GM13977 (cell line): ENCODE measurements at regions not wholly inside any gene's neighbourhood (a gene's known extent, or its start where the extent isn't known, plus 50 kb on each side); places are given as distances from the start of the nearest gene placed in this dataset.

Experiments used
- DNase-seq: peaks from one replicate; pipeline ENCODE4 v3.0.0; 2012; ENCODE audit warnings: low spot score
- in situ Hi-C: fragments of 300-500 bp; cut with MboI; formaldehyde crosslinking; loops from one replicate; pipeline ENCODE4 v1.12.0; 2022; ENCODE audit warnings: low sequenced_read_pairs, low pct_unique_long_range_greater_than_20kb, mixed read lengths, inconsistent platforms; ENCODE audit not compliant: unreplicated experiment
- TF ChIP-seq, protein P1 (sequence below): IDR thresholded peaks from 2 replicates; pipeline ENCODE4 v1.5.1; 2012; ENCODE audit warnings: mild to moderate bottlenecking, control low read depth; ENCODE audit not compliant: insufficient read depth; ENCODE audit errors: extremely low read depth, missing control alignments

DNA sequence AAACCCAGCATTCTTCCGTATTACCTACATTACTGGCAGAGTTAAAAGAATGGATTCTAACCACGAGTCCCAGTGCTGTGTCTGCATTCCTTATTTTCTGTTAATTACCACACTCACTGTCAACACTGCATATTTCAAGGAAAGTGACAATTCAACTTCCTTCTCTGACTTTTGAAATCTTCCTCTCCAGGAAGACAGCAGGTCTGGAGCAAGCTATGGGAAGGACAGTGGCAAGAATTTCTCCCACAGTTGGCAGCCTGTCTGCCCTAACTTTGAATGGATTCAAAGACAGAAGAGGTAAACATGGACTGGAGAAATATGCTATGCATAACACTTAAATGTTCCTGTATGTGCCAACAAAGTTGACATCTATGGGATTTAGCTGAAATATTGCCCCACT, 700.5 kb upstream of the CHAC2 start:
- TF ChIP-seq, protein P1, sequence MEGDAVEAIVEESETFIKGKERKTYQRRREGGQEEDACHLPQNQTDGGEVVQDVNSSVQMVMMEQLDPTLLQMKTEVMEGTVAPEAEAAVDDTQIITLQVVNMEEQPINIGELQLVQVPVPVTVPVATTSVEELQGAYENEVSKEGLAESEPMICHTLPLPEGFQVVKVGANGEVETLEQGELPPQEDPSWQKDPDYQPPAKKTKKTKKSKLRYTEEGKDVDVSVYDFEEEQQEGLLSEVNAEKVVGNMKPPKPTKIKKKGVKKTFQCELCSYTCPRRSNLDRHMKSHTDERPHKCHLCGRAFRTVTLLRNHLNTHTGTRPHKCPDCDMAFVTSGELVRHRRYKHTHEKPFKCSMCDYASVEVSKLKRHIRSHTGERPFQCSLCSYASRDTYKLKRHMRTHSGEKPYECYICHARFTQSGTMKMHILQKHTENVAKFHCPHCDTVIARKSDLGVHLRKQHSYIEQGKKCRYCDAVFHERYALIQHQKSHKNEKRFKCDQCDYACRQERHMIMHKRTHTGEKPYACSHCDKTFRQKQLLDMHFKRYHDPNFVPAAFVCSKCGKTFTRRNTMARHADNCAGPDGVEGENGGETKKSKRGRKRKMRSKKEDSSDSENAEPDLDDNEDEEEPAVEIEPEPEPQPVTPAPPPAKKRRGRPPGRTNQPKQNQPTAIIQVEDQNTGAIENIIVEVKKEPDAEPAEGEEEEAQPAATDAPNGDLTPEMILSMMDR, result no peak
- DNase-seq, result no peak
- in situ Hi-C loops, result no loop called here

DNA sequence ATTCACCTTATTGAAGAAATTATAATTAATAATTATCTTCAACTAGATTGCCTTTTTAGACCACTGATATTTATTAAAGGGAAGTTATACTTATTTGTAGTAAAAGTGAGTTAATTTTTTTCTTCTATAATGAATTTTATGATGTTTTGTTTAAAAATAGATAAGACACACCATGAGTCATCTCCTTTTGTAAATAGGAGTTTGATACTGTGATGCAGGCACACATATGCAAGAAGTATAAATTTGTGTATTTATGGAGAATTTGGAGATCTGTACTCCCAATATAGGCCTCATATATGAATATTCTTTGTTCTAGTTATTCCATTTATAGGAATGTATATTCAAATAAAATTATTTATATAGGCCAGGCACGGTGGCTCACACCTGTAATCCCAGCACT, 703.5 kb upstream of the CHAC2 start:
- in situ Hi-C loops, result no loop called here
- no peak for DNase-seq
- TF ChIP-seq, protein P1, result no peak

DNA sequence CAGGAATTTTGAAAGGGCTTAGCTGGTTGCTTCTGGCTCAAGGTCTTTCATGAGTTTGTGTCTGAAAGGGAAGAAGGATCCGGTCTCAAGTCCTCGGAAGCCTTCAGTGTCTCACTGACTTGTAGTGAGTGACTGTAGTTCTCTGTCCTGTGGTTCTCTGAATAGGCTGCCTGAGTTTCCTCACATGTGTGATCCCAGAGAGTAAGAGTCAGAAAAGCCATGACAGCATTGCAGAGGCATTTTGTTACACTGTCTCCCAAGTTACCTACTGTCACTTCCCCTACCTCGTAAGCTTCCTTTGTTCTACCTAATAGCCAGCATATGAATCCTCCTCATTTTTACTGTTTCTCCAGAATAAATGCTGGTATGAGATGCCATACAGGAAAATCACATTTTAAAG, 709.1 kb upstream of the CHAC2 start:
- in situ Hi-C loops, result no loop called here
- TF ChIP-seq, protein P1, result no peak
- DNase-seq, result no peak

DNA sequence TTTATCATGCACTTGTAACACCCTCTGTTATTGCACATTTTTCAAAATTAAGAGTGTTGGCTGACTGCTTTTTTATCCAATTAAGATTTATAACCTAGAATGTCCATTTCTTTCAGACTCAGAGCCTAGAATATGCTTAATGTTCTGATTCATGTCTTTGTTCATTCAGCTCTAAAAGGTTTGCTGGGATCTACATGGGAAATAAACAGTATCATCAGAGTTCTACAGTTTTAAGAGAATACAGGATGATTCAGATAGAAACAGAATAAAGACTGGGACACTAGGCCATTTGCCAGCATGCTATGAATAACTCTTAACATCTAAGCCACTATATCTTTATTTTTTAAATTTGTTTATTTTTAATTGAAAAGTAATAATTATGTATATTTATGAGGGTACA, 713.7 kb upstream of the CHAC2 start:
- TF ChIP-seq, protein P1, result no peak
- in situ Hi-C loops, result no loop called here
- no peak for DNase-seq

DNA sequence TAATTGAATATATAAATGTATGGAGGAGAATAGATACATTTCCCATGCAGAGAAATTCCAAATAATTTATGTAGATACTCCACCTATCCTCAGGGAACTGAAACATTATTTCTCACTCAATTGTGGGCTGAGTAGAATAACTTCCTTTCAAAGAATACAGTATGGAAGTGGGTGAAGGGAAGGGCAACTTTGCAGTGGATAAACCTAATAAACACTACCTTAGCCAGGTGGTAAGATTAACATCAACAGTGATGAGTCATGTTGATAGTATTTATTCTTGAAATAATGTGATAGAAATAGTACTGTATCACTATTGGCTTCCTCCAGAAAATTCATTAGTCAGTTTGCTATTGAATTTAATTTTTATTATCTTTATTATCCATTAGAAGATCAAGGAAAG, 716.4 kb upstream of the CHAC2 start:
- TF ChIP-seq, protein P1, result no peak
- no peak for DNase-seq
- in situ Hi-C loops, result no loop called here

DNA sequence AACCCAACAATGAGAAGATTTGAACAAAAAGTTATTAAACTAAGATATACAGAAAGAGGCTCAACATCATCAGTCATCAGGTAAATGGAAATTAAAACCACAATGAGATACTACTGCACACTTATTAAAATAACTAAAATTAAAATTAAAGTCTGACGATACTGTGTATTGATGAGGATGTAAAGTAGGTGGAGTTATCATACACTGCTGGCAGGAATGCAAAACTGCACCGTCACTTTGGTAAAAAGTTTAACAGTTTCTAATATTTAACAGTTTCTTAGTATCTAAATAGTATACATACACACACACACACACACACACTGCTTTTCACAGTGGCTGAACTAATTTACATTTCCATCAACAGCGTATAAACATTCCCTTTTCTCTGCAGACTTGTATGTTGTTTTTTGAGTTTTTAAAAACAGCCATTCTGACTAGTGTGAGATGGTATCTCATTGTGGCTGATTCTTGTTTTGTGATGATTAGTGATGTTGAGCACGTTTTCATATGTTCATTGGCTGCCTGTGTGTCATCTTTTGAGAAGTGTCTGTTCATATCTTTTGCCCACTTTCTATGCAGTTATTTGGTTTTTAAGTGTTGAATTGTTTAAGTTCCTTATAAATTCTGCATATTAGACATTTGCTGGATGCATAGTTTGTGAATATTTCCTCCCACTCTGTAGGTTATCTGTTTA, 726.9 kb upstream of the CHAC2 start:
- in situ Hi-C loops, result no loop called here
- TF ChIP-seq, protein P1, result no peak
- DNase-seq, result no peak
